Lung (tissue), 11 donors: ENCODE measurements at regions not wholly inside any gene's neighbourhood (a gene's known extent, or its start where the extent isn't known, plus 50 kb on each side); places are given as distances from the start of the nearest gene placed in this dataset.

ENCODE experiments used
- ATAC-seq: fragments of 200-7000 bp; cut with Tn5 transposase; one replicate; pipeline ENCODE4 v1.9.1; 2020; ENCODE audit warnings: moderate number of reproducible peaks; ENCODE audit not compliant: insufficient read depth, low FRiP score
- DNase-seq, 3 donors: peaks; one replicate each; pipeline ENCODE4 v3.0.0-alpha.2; 2013 to 2017
- H3K27ac ChIP-seq, 2 donors: one replicate each; pipeline ENCODE4 v1.5.1; 2013; ENCODE audit warnings: mild to moderate bottlenecking in 2 of 2, moderate library complexity in 2 of 2, control low read depth in 1 of 2, inconsistent platforms in 1 of 2, low read depth in 1 of 2, low read length in 1 of 2
- H3K27me3 ChIP-seq, 3 donors: one replicate each; pipeline ENCODE4 v1.5.1; 2013; ENCODE audit warnings: low read length in 2 of 3; ENCODE audit not compliant: control insufficient read depth in 3 of 3, insufficient read depth in 3 of 3
- H3K36me3 ChIP-seq, 4 donors: one replicate each; pipeline ENCODE4 v1.5.1; 2013; ENCODE audit warnings: low read length in 4 of 4, mild to moderate bottlenecking in 1 of 4, moderate library complexity in 1 of 4; ENCODE audit not compliant: control insufficient read depth in 4 of 4, insufficient read depth in 4 of 4
- H3K4me1 ChIP-seq, 5 donors: one replicate each; pipeline ENCODE4 v1.5.1; 2013; ENCODE audit warnings: low read length in 5 of 5, mild to moderate bottlenecking in 2 of 5, moderate library complexity in 1 of 5; ENCODE audit not compliant: control insufficient read depth in 5 of 5, insufficient read depth in 5 of 5
- H3K4me3 ChIP-seq: one replicate; pipeline ENCODE4 v1.5.1; 2013; ENCODE audit warnings: mild to moderate bottlenecking, control low read depth, moderate library complexity
- H3K9ac ChIP-seq, 2 donors: one replicate each; pipeline ENCODE4 v1.5.1; 2013; ENCODE audit warnings: low read length in 2 of 2, control low read depth in 1 of 2; ENCODE audit not compliant: insufficient read depth in 1 of 2
- H3K9me3 ChIP-seq, 4 donors: one replicate each; pipeline ENCODE4 v1.5.1; 2013; ENCODE audit warnings: low read length in 3 of 4, mild to moderate bottlenecking in 1 of 4, moderate library complexity in 1 of 4; ENCODE audit not compliant: control insufficient read depth in 4 of 4, insufficient read depth in 3 of 4
- WGBS, 2 donors: extraction: QIAGEN DNeasy Blood & Tissue Kit; methylation state at CpG; one replicate each; pipeline ENCODE4 v1.1.7; 2013; 5-methylcytosine and 5-hydroxymethylcytosine counted together
- TF ChIP-seq, protein P1 (sequence below): IDR thresholded peaks from 2 replicates; pipeline ENCODE4 v1.5.1; 2012; ENCODE audit warnings: mild to moderate bottlenecking; ENCODE audit errors: control extremely low read depth, extremely low read depth
- donor health status: control.
- donor health status: control.
- donor health status: Bipolar disorder and iron deficiency.
- donor health status: healthy.
- donor health status: DM: yes; HTN: yes; CAD: no.

DNA sequence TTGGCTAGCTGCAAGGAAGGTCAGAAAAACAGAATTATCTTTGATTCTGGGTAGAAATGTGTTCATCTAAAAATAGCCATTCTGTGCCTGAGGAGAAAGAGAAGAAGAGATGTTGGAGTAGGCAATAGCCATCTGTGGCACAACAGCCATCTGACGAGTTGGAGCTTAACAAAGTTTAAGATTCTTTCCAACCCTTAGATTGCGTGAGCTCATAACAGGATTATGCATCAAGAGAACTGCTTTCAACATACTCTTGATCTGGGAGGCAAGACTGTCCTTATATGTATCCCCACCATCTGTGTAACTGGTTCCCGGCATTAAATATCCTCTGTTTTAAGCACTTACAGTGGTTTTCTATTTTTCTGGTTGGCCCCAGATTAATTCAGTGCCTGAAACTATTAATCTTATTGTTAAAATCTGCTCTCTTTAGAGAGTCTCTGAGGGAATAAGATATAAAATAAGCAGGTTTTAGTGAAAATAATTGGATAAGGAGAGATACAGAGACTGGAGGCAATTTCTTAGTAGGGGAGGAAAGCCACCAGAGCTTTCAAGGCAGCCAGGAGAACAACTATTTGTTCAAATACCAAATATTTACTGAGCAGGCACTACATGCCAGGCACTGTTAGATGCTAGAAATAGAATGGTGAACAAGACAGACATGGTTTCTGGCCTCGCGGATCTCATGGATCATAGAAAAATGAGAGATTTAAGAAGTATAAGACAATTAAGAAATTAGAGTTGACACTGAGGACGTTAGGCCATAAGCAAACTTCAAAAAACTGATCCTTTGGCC lies 398.0 kb downstream of the SMARCA1 start:
- Histone ChIP-seq H3K36me3 (no peaks in the 10 kb centered on the region), H3K4me3 (no peak overlapping the region), H3K4me1 (no peaks in the 10 kb centered on the region), H3K9ac (no peak overlapping the region), H3K27me3 (peaks cover 0 to 3% (median 0%) of the 10 kb centered on the region in 3 donors), H3K27ac (no peak overlapping the region), H3K9me3 (no peaks in the 10 kb centered on the region)
- TF ChIP-seq, protein P1, sequence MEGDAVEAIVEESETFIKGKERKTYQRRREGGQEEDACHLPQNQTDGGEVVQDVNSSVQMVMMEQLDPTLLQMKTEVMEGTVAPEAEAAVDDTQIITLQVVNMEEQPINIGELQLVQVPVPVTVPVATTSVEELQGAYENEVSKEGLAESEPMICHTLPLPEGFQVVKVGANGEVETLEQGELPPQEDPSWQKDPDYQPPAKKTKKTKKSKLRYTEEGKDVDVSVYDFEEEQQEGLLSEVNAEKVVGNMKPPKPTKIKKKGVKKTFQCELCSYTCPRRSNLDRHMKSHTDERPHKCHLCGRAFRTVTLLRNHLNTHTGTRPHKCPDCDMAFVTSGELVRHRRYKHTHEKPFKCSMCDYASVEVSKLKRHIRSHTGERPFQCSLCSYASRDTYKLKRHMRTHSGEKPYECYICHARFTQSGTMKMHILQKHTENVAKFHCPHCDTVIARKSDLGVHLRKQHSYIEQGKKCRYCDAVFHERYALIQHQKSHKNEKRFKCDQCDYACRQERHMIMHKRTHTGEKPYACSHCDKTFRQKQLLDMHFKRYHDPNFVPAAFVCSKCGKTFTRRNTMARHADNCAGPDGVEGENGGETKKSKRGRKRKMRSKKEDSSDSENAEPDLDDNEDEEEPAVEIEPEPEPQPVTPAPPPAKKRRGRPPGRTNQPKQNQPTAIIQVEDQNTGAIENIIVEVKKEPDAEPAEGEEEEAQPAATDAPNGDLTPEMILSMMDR = no peak
- WGBS, 2 donors = 69 to 73% methylated on average over 6 of the region's 6 CpGs
- DNase-seq = no peak
- ATAC-seq = no peak

- H3K9ac ChIP-seq = no peak overlapping the region
- DNase-seq = peak in 2 of 3 donors; percentile 19 to 55
- H3K36me3 ChIP-seq = no peaks in the 10 kb centered on the region
- H3K4me3 ChIP-seq = no peak overlapping the region
- 67 to 90% methylated on average over 6 of the region's 6 CpGs for WGBS, 2 donors
- no peak overlapping the region for H3K27ac ChIP-seq
- H3K9me3 ChIP-seq = no peaks in the 10 kb centered on the region
- peaks cover 0 to 3% (median 0%) of the 10 kb centered on the region in 3 donors for H3K27me3 ChIP-seq
- TF ChIP-seq, protein P1 = no peak
- no peaks in the 10 kb centered on the region for H3K4me1 ChIP-seq
- no peak for ATAC-seq
These were observed 399.5 kb downstream of the SMARCA1 start for GRCh38 chrX:129123795-129124194.

DNA sequence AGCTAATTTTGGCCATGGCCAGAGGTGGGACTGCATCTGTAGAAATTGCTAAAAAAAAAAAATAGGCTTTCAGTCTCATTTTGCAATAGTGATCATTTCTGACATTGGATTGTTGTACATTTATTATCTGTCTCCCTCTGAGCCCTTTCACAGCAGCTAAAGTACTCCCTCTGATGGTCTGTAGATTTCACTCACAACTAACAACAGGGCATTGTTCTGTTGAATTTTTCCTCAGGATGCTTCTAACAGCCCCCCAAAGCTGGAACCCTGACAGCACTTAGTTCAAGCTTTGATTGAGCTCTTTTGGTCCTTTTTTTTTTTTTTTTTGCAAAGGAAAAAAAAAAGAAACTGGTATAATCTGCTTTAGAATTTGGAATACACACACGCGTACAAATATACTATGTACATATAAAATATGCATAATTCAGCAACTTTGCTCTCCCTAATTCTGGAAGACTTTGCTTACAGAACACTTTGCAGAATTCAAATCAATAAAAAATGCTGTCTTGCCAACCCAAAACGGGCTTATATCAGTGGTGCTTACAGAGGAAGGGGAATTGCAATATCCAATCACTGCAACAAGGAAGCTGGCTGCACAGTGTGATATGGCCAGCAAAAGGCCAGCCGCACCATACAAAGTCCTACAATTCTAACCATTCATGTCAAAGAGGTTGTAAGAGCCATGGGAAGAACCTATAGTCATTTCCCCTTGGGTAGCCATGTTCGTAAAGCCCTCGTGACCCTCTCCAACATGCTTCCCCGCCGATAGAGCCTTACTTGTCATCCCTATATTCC lies 406.4 kb downstream of the SMARCA1 start:
- Histone ChIP-seq H3K36me3 (no peaks in the 10 kb centered on the region), H3K27ac (no peak overlapping the region), H3K4me1 (no peaks in the 10 kb centered on the region), H3K27me3 (peaks cover 0 to 2% (median 0%) of the 10 kb centered on the region in 3 donors), H3K9ac (no peak overlapping the region), H3K4me3 (no peak overlapping the region), H3K9me3 (no peaks in the 10 kb centered on the region)
- 68 to 93% methylated on average over 8 of the region's 8 CpGs for WGBS, 2 donors
- DNase-seq (no peak), ATAC-seq (no peak)
- TF ChIP-seq, protein P1 = no peak
